HG02588 (cell line): ENCODE measurements at regions not wholly inside any gene's neighbourhood (a gene's known extent, or its start where the extent isn't known, plus 50 kb on each side); places are given as distances from the start of the nearest gene placed in this dataset.

Experiments
- ATAC-seq: cut with Tn5 transposase; IDR thresholded peaks from one replicate; pipeline ENCODE4 v1.9.1; 2021; ENCODE audit warnings: mild to moderate bottlenecking, moderate library complexity; ENCODE audit not compliant: unreplicated experiment

DNA sequence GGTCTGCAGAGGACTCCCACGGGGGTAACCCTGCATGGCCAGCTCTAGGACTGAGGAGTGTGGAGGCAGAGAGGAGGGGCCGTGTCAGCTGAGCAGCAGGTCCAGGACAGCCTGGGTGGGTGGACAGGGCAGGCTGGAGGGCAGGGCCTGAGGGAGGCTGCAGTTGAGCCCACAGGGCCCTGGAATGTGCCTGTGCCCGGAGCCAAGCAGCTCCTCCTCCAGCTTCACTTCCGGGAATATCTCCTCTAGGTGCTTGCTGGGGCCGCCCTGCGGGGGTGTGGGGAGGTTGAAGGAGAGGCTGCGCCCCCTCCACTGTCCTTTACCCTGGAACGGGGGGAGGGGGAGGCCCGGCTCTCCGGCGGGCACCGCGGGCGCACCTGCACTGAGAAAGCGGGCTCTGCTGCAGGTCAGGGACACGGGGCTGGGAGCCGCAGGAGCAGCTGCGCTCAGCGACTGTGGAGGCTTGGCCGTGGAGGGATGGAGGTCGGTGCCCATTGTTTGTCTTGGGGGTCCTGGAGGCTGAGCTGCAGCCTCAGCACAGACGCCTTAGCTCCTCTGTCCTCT is 1293.2 kb downstream of the BRD1 start:
- ATAC-seq = no peak

DNA sequence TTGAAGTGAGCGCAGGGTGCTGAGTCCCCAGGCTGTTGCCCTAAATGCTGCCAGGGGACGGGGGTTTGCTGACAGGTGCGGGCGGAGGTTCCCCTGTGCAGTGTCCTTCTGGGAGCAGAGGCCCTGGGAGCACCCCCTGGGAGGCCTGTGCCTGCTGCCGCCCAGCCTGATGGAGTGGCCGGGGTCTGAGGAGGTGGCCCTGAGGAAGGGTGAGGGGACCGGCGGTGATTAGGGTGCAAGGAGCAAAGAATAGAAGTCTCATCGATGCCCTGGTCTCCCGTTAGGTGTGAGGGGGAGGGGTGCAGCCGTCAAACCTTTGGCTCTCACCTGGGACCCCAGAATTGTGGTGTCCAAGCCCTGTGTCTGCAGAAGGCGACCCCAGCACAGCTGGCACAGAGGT is 1294.7 kb downstream of the BRD1 start:
- ATAC-seq = no peak

DNA sequence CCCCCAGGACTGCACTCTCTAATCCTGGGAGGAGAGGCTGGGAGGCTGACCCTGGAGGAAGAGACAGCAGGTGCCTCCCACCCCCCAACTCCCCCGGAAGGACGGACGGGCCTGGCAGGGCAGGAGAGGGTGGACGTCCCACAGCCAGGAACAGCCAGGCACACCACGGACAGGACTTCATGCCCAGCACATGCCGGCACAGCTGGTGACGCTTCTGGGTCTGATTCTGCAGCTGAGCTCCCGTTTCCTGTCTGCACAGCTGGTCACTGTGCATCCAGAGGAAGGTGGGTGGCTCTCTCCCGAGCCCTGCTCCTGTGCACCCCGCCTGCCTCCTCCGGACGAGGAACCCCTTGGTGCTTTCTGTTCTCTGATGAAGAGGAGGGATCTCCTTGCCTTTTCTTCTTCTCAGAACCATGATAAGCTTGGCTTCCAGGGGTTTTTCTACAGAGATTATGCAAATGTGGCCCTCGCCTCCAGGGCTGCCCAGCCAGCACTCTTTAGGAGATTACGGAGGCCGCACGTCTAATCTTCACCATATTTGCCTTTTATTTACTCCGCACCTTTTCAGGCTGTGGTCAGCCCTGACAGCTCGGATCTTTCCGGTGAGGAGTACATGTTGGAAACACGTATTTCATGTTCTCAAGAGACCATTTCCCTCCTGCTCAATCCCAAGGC is 1295.8 kb downstream of the BRD1 start:
- no peak for ATAC-seq

DNA sequence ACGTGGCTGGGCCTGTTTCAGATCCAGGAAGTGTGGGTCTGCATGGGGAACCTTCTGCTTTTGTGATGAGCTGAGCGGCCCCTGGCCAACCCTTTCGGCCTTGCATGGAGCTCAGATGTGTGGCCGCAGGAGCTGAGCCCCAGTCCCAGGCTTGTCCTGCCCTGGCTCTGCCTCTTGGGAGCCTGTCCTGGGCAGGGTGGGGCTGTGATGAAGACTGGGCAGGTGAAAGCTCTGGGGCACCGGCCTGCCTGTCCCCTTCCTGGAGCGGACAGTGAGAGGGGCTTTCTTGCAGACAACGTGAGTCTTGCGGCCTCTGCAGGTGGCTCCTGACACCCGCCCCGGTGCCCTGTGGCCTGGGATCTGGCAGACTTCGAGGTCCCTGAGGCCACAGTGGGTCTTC is 1296.6 kb downstream of the BRD1 start:
- ATAC-seq = no peak

DNA sequence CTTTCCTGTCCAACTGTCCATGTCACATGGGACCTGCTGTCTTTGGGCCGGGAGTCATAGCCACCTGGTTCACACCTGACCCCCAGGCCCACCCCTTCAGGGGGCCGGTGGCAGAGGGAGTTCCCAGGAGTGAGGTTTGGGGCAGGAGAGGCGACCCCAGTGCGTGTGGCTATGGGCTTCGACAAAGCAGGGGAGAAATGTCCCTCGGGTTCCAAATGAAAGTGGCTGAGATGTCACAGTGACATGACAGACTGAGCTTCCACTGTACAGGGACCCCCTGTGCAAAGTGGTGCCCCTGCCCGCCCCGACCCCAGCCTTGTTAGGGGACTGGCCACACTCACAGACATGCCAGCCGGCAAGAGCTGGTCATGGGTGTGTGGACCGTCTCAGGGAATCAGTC is 1297.0 kb downstream of the BRD1 start:
- ATAC-seq = no peak

DNA sequence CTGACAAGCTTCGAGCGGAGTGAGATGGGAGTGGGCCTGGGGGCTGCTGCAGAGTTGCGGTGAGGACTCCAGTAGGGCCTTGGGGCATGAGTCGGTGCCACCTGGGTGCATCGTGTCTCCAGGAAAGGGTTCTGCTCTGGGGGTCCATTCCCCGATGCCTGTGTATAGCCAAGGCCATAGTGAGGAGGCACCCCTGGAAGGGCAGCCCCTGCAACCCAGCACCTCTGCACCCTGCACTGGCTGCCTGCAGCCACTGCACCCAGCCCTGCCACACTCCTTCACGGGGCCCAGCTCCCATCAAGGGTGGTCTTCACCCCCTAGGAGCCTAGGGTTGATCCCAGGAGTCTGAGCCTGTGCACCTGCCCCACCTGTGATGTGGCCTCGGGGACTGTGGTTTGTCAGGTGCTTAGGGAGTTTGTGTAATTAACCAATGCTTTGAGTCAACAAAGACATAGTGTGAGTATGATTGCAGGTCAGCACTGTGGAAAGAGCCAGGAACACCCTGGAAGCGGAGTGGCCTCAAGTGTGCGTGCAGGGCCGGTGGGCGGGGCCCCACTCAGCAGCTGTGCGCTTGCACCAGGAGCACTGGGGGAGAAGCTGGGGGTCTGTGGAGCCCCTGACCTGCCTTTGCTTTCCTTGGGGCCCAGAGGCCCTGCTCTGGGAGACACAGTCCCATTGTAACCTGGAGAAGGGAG is 1299.3 kb downstream of the BRD1 start:
- no peak for ATAC-seq

DNA sequence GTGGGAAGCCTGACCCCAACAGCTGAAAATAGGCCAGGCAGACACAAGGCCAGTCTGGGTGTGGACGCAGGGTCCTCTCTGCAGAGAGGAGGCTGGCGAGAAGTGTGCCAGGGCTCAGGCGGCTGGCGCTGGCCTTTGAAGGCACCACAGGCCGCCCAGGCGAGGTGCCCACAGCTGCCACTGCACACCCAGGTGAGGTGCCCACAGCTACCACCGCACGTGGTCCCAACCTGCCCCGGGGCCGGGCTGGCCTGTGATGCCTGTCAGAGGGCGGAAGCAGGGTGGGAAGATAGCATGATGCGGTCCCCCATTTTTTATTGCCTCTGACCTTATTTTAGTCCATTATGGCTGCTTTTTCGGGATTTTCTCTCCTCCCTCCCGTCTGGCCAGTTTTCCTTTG is 1303.9 kb downstream of the BRD1 start:
- ATAC-seq = no peak

DNA sequence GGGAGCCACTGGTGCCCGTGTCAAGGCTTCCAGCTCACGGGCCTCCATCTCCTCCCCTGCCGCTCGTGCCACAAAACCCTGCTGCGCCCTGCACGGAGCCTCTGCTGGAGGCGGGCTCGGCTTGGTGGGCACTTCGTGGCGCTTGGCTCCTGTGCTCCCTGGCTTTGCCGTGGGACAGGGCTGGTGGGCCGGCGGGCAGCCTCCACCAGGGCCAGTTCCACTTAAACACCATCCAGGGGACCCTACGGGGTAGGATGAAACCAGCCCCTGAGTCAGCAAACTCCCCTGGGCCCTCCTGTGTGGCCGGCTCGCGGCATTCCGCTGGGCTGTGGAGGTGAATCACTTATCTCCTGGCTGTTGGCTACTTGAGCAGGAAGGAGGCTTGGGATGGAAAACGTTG is 1304.6 kb downstream of the BRD1 start:
- ATAC-seq = no peak

DNA sequence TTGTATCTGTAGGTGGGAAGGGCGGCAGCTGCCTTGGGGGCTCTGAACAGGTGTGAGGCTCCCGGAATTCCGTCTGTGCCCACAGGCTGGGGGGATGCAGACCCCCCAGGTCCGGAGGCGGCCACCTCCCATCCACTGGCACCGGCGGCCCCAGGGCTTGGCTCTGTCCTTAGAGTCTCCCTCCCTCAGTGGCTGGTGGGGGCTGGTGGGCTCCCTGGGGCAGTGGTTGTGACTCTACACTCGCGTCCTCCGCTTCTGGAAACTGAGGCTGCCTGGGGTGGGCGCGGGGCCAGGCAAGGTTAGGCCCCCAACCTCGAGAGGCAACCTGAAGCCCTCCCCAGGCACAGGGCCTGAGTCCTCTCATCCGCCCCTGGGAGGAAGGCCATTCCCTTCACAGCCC is 1305.4 kb downstream of the BRD1 start:
- ATAC-seq = no peak

DNA sequence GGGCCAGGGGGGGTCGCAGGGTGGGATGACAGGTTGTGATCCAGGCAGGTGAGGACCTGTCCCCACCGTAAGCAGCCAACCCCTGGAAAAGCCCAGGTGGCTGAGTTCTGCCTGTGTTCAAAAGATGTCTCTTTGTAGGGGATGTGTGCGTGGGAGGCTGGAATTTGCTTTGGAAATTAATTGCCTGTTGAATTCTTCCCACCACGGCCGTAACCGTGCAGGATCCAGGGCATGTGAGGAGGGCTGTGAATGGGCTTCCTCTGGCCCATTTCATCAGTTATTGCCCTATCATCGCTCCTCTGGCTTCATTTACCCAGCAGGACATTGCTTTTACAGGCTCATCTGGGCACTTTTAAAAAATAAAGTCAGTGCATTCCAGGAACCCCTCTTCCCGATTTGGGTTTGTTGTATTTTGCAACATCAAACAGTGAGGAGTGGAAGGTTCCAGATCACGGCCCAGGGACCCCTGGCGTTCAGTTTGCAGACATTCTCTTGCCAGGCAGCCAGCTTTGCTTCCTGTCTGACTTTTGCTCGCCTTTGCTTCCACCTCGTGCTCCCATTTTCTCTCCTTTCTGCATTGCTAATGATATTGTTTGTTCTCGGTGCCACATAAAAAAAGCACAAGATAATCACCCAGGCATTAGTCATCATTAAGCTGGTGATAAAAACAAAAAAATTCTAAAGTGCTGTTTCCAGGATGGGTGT is 1306.6 kb downstream of the BRD1 start:
- ATAC-seq = no peak

DNA sequence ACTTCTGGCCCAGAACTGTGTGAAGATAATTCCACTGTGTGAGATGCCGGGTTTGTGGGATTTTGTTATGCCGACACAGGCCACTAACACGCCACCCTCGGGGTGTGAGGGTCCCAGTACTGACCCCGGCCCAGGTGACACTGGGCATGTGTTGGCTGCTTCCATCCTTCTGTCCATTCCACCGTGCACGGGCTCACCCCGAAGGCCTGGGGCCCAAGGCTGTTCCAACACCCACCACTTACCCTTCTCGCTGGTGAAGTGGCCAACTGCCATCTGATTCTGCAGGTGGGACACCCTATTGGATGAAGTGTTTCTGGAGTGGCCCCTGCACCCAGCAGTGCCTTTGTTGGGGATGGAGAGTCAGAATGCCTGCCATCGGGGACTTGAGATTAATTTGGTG is 1307.5 kb downstream of the BRD1 start:
- no peak for ATAC-seq

DNA sequence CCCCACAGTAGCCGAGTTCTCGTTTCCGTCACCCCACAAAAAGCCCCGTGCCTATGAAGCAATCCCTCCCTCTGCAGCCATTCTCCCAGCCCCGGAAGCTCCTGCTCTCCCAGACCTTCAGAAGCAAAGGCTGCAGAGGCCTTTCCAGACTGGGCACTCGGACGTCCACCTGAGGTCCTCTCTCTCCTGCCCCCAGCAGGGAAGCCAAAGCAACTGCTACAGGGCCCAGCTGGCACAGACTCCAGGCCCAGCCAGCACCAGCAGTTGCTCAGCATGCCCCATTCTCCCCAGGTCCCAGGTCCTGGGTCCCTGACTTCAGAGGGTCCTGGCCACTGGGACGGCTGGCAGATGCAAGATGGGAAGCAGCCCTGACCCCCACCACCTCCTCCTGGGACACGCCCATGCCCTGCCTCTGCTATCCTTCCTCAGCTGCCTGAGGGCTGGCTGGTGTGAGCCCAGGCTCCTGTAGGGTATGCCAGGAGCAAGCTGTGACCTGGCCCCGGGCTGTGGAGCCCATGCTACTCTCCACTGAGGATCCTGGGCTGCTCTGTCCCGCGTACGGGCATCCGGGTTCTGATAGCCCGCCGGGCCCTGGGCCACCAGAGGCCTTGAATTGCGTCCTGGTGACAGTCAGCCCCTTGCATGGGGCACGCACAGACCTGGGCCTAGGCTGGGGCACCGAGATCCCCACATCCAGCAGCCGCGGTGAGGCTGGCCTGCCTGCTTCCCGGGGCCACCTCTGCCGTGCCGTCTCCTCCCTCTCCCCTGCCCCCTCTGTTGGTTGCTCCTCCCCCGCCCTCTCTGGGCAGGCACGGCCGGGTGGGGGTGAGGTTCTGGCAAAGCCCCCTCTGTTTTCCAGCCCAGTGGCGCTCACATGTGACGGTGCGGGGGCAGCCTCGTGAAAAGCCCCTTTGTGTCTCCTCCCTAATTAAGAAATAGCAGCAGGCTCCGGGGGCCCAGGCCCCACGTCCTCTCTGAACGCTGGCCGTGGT is 1310.3 kb downstream of the BRD1 start:
- ATAC-seq = no peak

DNA sequence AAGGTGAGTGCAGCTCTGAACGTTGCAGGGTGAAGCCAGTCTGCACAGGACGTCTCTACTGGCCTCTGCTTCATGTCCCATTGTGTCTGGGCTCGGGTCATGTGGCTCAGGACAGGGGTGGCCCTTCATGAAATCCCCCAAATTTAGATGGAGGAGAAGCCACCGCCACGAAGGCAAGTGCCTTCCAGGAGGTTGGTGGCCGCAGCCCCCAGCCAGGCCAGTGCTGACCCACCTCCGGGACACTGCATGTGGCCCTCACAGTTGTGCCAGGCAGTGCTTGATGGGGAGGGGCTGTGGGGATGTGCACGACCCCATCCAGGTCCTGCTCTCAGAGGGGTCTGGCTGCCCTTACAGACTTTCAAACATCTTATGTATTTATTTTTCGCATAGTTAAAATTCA is 1311.1 kb downstream of the BRD1 start:
- no peak for ATAC-seq

DNA sequence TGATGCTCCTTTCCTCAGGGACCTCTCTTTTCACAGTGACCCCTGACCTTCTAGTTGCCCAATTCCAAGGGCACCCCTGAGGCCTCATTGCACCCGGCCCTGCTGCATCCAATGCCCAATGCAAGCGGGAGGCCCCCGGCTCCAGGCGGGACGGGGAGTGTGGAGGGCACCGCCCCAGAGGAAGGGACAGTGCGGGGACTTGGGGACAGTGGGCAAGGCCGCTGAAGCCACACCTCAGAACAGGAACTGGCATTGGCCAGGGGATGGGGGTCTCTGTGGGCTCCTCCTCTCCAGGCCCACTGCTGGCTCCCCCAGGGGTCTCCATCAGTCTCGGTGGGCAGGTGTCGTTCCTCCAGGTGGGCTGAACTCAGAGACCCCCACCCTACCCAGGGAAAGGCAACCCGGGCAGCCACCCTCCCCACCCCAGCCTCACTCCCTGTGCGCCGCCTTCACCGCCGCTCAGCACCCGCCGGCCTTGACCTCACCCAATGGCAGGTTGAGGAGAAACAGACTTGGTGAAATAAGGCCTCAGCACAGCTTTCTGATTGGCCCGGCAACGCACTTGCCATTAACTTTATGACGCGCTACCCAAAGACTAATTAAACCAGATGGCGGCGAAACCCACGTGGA is 1312.0 kb downstream of the BRD1 start:
- ATAC-seq = no peak

DNA sequence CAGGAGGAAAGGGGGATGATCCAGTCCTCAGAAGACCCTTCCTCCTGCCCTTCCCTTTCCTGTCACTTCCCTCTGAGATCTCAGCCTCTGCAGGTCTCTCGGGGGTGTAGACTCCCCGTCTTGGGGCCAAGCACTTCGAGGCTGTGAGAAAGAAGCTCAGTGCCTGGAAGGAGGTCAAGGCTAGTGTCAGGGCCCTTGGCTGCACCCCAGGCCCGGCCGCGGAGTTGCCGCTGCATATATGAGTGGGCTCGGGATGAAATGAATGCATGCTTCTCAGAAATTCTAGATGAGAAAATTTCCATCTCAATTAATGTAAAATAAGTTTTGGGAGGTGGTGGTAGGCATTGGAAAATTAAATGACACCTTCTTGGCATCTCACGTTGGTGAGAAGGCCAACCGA is 1313.7 kb downstream of the BRD1 start:
- no peak for ATAC-seq

DNA sequence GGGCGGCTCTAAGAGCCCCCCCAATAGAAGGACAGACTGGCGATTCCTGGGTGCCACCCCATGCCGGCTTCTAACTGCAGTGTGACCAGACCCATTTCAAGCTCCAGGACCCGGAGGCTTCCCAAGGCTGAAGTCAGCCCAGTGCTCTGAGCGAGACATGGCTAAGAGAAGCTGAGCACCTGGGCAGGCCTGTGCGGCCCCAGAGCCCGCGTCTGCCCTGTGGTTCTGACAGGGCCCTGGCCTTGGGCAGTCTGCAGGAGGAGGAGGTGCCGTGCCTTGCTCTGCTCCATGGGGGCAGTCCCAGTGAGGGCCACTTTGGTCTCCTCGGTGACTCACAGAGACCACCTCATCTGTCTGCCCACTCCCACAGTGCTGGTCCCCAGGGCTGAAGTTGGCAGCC is 1314.2 kb downstream of the BRD1 start:
- no peak for ATAC-seq

DNA sequence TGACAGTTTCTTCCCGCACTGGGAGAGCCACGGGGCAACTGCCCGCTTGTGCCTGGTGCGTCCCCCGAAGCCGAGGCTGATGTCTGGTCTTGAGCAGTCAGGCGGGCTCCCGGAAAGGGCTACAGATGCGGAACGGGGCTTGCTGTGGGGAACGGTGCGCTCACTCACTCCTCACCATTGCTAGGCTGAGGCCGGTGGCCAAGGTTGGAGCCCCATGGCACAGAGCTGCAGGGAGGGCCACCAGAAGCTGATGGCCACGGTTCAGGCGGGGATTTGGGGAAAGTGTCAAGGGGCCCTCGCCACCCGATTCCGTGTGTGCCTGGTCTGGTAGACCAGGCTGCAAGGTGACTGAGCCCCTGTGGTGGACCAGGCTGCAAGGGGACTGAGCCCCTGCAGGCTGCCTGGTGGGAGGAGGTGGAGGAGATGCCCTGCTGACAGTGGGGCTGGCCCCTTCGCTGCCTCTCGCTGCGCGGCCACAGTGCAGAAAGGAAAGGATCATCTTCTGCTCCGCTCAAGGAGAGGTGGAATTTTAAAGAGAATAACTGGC is 1315.8 kb downstream of the BRD1 start:
- no peak for ATAC-seq

DNA sequence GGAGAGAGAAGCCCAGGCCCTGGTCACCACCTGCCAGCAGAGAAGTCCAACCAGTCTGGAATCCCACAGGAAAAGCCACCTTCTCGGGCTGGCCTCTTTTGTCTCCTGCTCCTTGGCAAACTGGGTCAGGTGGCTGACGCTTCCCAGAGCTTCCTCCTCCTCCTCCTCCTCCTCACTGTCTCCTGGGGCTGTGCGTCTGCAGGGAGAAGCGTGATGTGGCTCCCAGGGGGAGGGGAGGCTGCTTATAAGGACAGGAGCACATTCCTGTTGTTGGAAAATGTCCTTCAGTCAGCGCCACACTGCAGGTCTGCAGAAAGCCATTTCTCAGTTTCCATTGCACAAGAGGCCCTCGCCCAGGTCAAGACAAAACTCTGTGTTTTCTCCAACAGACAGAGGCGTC is 1316.5 kb downstream of the BRD1 start:
- no peak for ATAC-seq

DNA sequence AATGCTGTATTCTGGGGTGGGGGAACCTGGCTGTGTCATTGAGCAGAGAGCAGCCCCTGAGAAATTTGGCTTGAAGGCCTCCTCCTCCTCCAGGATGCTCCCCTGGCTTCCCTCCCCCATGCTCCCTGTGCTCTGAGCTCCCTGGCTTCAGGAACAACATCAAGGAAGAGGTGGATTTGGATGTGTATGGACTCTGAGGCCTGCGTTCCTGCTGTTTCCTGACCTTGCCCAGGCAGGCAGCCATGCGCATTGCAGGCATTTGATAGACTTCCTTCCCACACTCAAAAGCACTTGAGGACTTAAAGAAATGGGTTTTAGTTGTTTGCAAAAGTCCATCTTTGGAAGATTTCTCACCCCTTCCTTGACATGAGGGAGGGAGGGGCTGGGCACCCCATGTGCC is 1317.1 kb downstream of the BRD1 start:
- no peak for ATAC-seq
